ENCODE measurements at regions not wholly inside any gene's neighbourhood (a gene's known extent, or its start where the extent isn't known, plus 50 kb on each side); places are given as distances from the start of the nearest gene placed in this dataset.
A peak's percentile ranks its signal among the peaks of the same experiment; 100 is the strongest.

GRCh38 chr16:72324578-72324977, 152.6 kb upstream of the PMFBP1 start:
- no peak for DNase-seq (ENCODE audit: low read depth)

GRCh38 chr16:72317446-72317845, 145.5 kb upstream of the PMFBP1 start:
- peak; percentile 24 for DNase-seq (ENCODE audit: low read depth)

GRCh38 chr16:72313903-72314302, 141.9 kb upstream of the PMFBP1 start:
- DNase-seq (ENCODE audit: low read depth) = no peak

- DNase-seq (ENCODE audit: low read depth) = peak; percentile 47
Observed at GRCh38 chr16:72312828-72313227, 140.9 kb upstream of the PMFBP1 start.

- DNase-seq (ENCODE audit: low read depth) = peak; percentile 70
Observed at GRCh38 chr16:72311426-72311825, 139.5 kb upstream of the PMFBP1 start.

- no peak for DNase-seq (ENCODE audit: low read depth)
Observed at GRCh38 chr16:72309001-72309400, 137.0 kb upstream of the PMFBP1 start.

GRCh38 chr16:72308396-72308795, 136.4 kb upstream of the PMFBP1 start:
- DNase-seq (ENCODE audit: low read depth) = no peak

GRCh38 chr16:72302332-72302731, 130.4 kb upstream of the PMFBP1 start:
- DNase-seq (ENCODE audit: low read depth) = no peak

- no peak for DNase-seq (ENCODE audit: low read depth)
Observed at GRCh38 chr16:72301523-72302236, 129.7 kb upstream of the PMFBP1 start.

- DNase-seq (ENCODE audit: low read depth) = no peak
Observed at GRCh38 chr16:72300892-72301291, 128.9 kb upstream of the PMFBP1 start.

GRCh38 chr16:72299684-72300243, 127.8 kb upstream of the PMFBP1 start:
- no peak for DNase-seq (ENCODE audit: low read depth)

GRCh38 chr16:72298961-72299360, 127.0 kb upstream of the PMFBP1 start:
- no peak for DNase-seq (ENCODE audit: low read depth)

- DNase-seq (ENCODE audit: low read depth) = no peak
Observed at GRCh38 chr16:72295914-72296313, 124.0 kb upstream of the PMFBP1 start.

GRCh38 chr16:72291531-72291981, 119.6 kb upstream of the PMFBP1 start:
- DNase-seq (ENCODE audit: low read depth) = peak; percentile 92

GRCh38 chr16:72291121-72291520, 119.2 kb upstream of the PMFBP1 start:
- peak; percentile 44 for DNase-seq (ENCODE audit: low read depth)

- DNase-seq (ENCODE audit: low read depth) = no peak
Observed at GRCh38 chr16:72287649-72288048, 115.7 kb upstream of the PMFBP1 start.

- DNase-seq (ENCODE audit: low read depth) = no peak
Observed at GRCh38 chr16:72286936-72287620, 115.1 kb upstream of the PMFBP1 start.

- DNase-seq (ENCODE audit: low read depth) = peak; percentile 51
Observed at GRCh38 chr16:72285728-72286127, 113.8 kb upstream of the PMFBP1 start.

- DNase-seq (ENCODE audit: low read depth) = no peak
Observed at GRCh38 chr16:72285324-72285723, 113.4 kb upstream of the PMFBP1 start.

- peak; percentile 51 for DNase-seq (ENCODE audit: low read depth)
Observed at GRCh38 chr16:72284042-72284789, 112.3 kb upstream of the PMFBP1 start.

- no peak for DNase-seq (ENCODE audit: low read depth)
Observed at GRCh38 chr16:72282362-72282761, 110.4 kb upstream of the PMFBP1 start.

- DNase-seq (ENCODE audit: low read depth) = no peak
Observed at GRCh38 chr16:72278301-72278700, 106.3 kb upstream of the PMFBP1 start.

- DNase-seq (ENCODE audit: low read depth) = no peak
Observed at GRCh38 chr16:72277749-72278148, 105.8 kb upstream of the PMFBP1 start.
